ENCODE measurements at regions not wholly inside any gene's neighbourhood (a gene's known extent, or its start where the extent isn't known, plus 50 kb on each side); places are given as distances from the start of the nearest gene placed in this dataset.

GRCh38 chr7:26451997-26452396 lies 160.3 kb downstream of the SNX10 start:
- no peak for TF ChIP-seq CTCF (IDR thresholded peaks at IDR 0.05)
- no peak for TF ChIP-seq EZH2 (IDR thresholded peaks at IDR 0.05)
- no peak for TF ChIP-seq EZH2phosphoT487 (IDR thresholded peaks at IDR 0.05)

All from neural progenitor cell (in vitro differentiated cells).